Erythroblast (primary cell): ENCODE measurements at regions not wholly inside any gene's neighbourhood (a gene's known extent, or its start where the extent isn't known, plus 50 kb on each side); places are given as distances from the start of the nearest gene placed in this dataset.

Experiments used
- GATA1 ChIP-seq: IDR thresholded peaks from 2 replicates; pipeline ENCODE4 v1.6.1; 2011; ENCODE audit warnings: low read depth, mild to moderate bottlenecking, control low read depth, low read length, moderate library complexity
- POLR2A ChIP-seq: IDR thresholded peaks from 2 replicates; pipeline ENCODE4 v1.6.1; 2011; ENCODE audit warnings: mild to moderate bottlenecking, low read length

GRCh38 chr17:79433379-79433778 lies 177.5 kb downstream of the RBFOX3 start:
- TF ChIP-seq POLR2A (no peak), GATA1 (no peak)
